GM12872 (cell line): ENCODE measurements at regions not wholly inside any gene's neighbourhood (a gene's known extent, or its start where the extent isn't known, plus 50 kb on each side); places are given as distances from the start of the nearest gene placed in this dataset.

Experiments used
- CTCF ChIP-seq: IDR thresholded peaks from 3 replicates; pipeline ENCODE4 v1.5.1; 2011; ENCODE audit warnings: low read depth, mild to moderate bottlenecking, low read length, moderate library complexity; ENCODE audit not compliant: insufficient read depth

GRCh38 chr4:160562661-160563060, 1459.8 kb downstream of the RAPGEF2 start:
- TF ChIP-seq CTCF = no peak

GRCh38 chr4:160563552-160564282, 1460.8 kb downstream of the RAPGEF2 start:
- no peak for TF ChIP-seq CTCF

GRCh38 chr4:160567634-160568033, 1464.8 kb downstream of the RAPGEF2 start:
- no peak for TF ChIP-seq CTCF

- TF ChIP-seq CTCF = no peak
These were observed 1467.4 kb downstream of the RAPGEF2 start for GRCh38 chr4:160570271-160570670.

- TF ChIP-seq CTCF = no peak
These were observed 1477.7 kb downstream of the RAPGEF2 start for GRCh38 chr4:160580581-160580980.

GRCh38 chr4:160592258-160592657, 1489.4 kb downstream of the RAPGEF2 start:
- TF ChIP-seq CTCF = no peak

- TF ChIP-seq CTCF = no peak
These were observed 1492.8 kb downstream of the RAPGEF2 start for GRCh38 chr4:160595646-160596045.
